ENCODE measurements at regions not wholly inside any gene's neighbourhood (a gene's known extent, or its start where the extent isn't known, plus 50 kb on each side); places are given as distances from the start of the nearest gene placed in this dataset.

GRCh38 chr13:87953381-87953780, 282.2 kb downstream of the SLITRK5 start (continued):
- TF ChIP-seq NANOG (IDR thresholded peaks at IDR 0.05; ENCODE audit: borderline replicate concordance), result no peak
- no peak for TF ChIP-seq STAT1 (IDR thresholded peaks at IDR 0.05; ENCODE audit: unreplicated experiment)
- no peak for TF ChIP-seq POLR2AphosphoS5 (IDR thresholded peaks at IDR 0.05; ENCODE audit: low read depth)
- TF ChIP-seq REST (IDR thresholded peaks at IDR 0.05; ENCODE audit: unreplicated experiment), result no peak
- no peak for TF ChIP-seq EZH2 (IDR thresholded peaks at IDR 0.05; ENCODE audit: low read depth, unreplicated experiment)
- TF ChIP-seq EZH2phosphoT487 (IDR thresholded peaks at IDR 0.05; ENCODE audit: unreplicated experiment), result no peak
- TF ChIP-seq CTCF (conservative IDR thresholded peaks at IDR 0.05; ENCODE audit: low read depth in 2 of 2), result no peak
- no peak for TF ChIP-seq ZNF331 (CRISPR knock-in tag; IDR thresholded peaks at IDR 0.05; ENCODE audit: low read depth)
- TF ChIP-seq CREB1 (CRISPR knock-in tag; IDR thresholded peaks at IDR 0.05; ENCODE audit: low read depth), result no peak

- no peaks in the 10 kb centered on the region for H3F3A ChIP-seq (replicated peaks; ENCODE audit: low read depth)
- no peaks in the 10 kb centered on the region for H3K36me3 ChIP-seq (ENCODE audit: insufficient read depth)
- H3K27ac ChIP-seq (ENCODE audit: low read depth), result no peak overlapping the region
- no peaks in the 10 kb centered on the region for H3K9me3 Mint-ChIP-seq
- H3K4me3 Mint-ChIP-seq, result no peak overlapping the region
- H4K20me1 ChIP-seq (replicated peaks; ENCODE audit: insufficient read depth), result no peaks in the 10 kb centered on the region
- H3K27me3 ChIP-seq (ENCODE audit: insufficient read depth), result no peaks in the 10 kb centered on the region
- H3K27ac Mint-ChIP-seq, result no peak overlapping the region
- no peak overlapping the region for H3K4me2 ChIP-seq
- H3K36me3 Mint-ChIP-seq (ENCODE audit: low read depth), result no peaks in the 10 kb centered on the region
- H3K4me1 Mint-ChIP-seq, result no peaks in the 10 kb centered on the region
- H3K79me2 ChIP-seq (replicated peaks; ENCODE audit: insufficient read depth), result no peaks in the 10 kb centered on the region
- peaks cover 8% of the 10 kb centered on the region; the same call in 1 of the 2 replicates for H3K9me2 ChIP-seq (ENCODE audit: insufficient read depth)
- DNase-seq (ENCODE audit: low spot score), result no peak
- no peak overlapping the region for H2AFZ ChIP-seq
- no peak for ATAC-seq
- no peak overlapping the region for H3K4me3 ChIP-seq
- no peaks in the 10 kb centered on the region for H3K4me1 ChIP-seq (ENCODE audit: insufficient read depth)
- peaks cover 3% of the 10 kb centered on the region for H3K27me3 Mint-ChIP-seq (ENCODE audit: insufficient read depth, low read depth, poor library complexity)
- TF ChIP-seq EZH2 (IDR thresholded peaks at IDR 0.05; ENCODE audit: low read depth, unreplicated experiment), result no peak
- no peak for TF ChIP-seq POLR2AphosphoS5 (IDR thresholded peaks at IDR 0.05; ENCODE audit: low read depth)
- TF ChIP-seq ZNF462 (CRISPR knock-in tag; IDR thresholded peaks at IDR 0.05), result no peak
- no peak for TF ChIP-seq ZNF331 (CRISPR knock-in tag; IDR thresholded peaks at IDR 0.05; ENCODE audit: low read depth)
- TF ChIP-seq STAT1 (IDR thresholded peaks at IDR 0.05; ENCODE audit: unreplicated experiment), result no peak
- TF ChIP-seq JUNB (IDR thresholded peaks at IDR 0.05; ENCODE audit: unreplicated experiment), result no peak
- TF ChIP-seq EZH2phosphoT487 (IDR thresholded peaks at IDR 0.05; ENCODE audit: unreplicated experiment), result no peak
- no peak for TF ChIP-seq CTCF (conservative IDR thresholded peaks at IDR 0.05; ENCODE audit: low read depth in 2 of 2)
These were observed 282.9 kb downstream of the SLITRK5 start for GRCh38 chr13:87954091-87954490.

All from GM23338 (cell line).